HG02571 (cell line): ENCODE measurements at regions not wholly inside any gene's neighbourhood (a gene's known extent, or its start where the extent isn't known, plus 50 kb on each side); places are given as distances from the start of the nearest gene placed in this dataset.

Experiments used
- ATAC-seq: cut with Tn5 transposase; IDR thresholded peaks from one replicate; pipeline ENCODE4 v1.9.1; 2021; ENCODE audit warnings: mild to moderate bottlenecking, moderate library complexity; ENCODE audit not compliant: unreplicated experiment

GRCh38 chrX:38856670-38857265, 55.5 kb downstream of the MID1IP1 start:
- ATAC-seq = no peak

- ATAC-seq = no peak
Measured at GRCh38 chrX:38857736-38858523, 56.7 kb downstream of the MID1IP1 start.

GRCh38 chrX:38859602-38860001, 58.3 kb downstream of the MID1IP1 start:
- ATAC-seq = no peak

GRCh38 chrX:38860106-38861013, 59.1 kb downstream of the MID1IP1 start:
- ATAC-seq = no peak

GRCh38 chrX:38861489-38861888, 60.2 kb downstream of the MID1IP1 start:
- ATAC-seq = no peak

- no peak for ATAC-seq
Measured at GRCh38 chrX:38862100-38862499, 60.8 kb downstream of the MID1IP1 start.

- ATAC-seq = no peak
Measured at GRCh38 chrX:38864165-38864564, 62.9 kb downstream of the MID1IP1 start.

- no peak for ATAC-seq
Measured at GRCh38 chrX:38868321-38868720, 67.1 kb downstream of the MID1IP1 start.

GRCh38 chrX:38868941-38869401, 67.7 kb downstream of the MID1IP1 start:
- no peak for ATAC-seq

- ATAC-seq = no peak
Measured at GRCh38 chrX:38870361-38870895, 69.2 kb downstream of the MID1IP1 start.

- ATAC-seq = no peak
Measured at GRCh38 chrX:38871129-38872029, 70.1 kb downstream of the MID1IP1 start.

GRCh38 chrX:38877366-38877765, 76.1 kb downstream of the MID1IP1 start:
- ATAC-seq = no peak

- ATAC-seq = no peak
Measured at GRCh38 chrX:38878641-38879340, 77.5 kb downstream of the MID1IP1 start.

- ATAC-seq = peak; percentile 47
Measured at GRCh38 chrX:38879631-38880220, 78.5 kb downstream of the MID1IP1 start.

GRCh38 chrX:38880296-38880854, 79.1 kb downstream of the MID1IP1 start:
- no peak for ATAC-seq

- ATAC-seq = no peak
Measured at GRCh38 chrX:38881066-38881465, 79.8 kb downstream of the MID1IP1 start.

GRCh38 chrX:38881727-38882126, 80.5 kb downstream of the MID1IP1 start:
- ATAC-seq = no peak

GRCh38 chrX:38882894-38883626, 81.8 kb downstream of the MID1IP1 start:
- ATAC-seq = no peak
